AG08396 (cell line): ENCODE measurements at regions not wholly inside any gene's neighbourhood (a gene's known extent, or its start where the extent isn't known, plus 50 kb on each side); places are given as distances from the start of the nearest gene placed in this dataset.
"Not testable (repeated sequence)": the region's sequence is repeated elsewhere in the genome, so short reads cannot be mapped to it uniquely, and the experiment has no call there.

Source experiments
- DNase-seq: peaks from one replicate; pipeline ENCODE4 v3.0.0; 2012; ENCODE audit warnings: low spot score, mixed read lengths

- DNase-seq, result not testable (repeated sequence)
Measured at GRCh38 chr2:179385756-179386155, 121.1 kb upstream of the SESTD1 start.

- DNase-seq, result no peak
Measured at GRCh38 chr2:179383975-179384374, 119.3 kb upstream of the SESTD1 start.

GRCh38 chr2:179377296-179377695 is 112.7 kb upstream of the SESTD1 start:
- no peak for DNase-seq

- no peak for DNase-seq
Measured at GRCh38 chr2:179376881-179377280, 112.2 kb upstream of the SESTD1 start.

- DNase-seq, result no peak
Measured at GRCh38 chr2:179373816-179374215, 109.2 kb upstream of the SESTD1 start.

- DNase-seq, result not testable (repeated sequence)
Measured at GRCh38 chr2:179365561-179365960, 100.9 kb upstream of the SESTD1 start.

GRCh38 chr2:179355881-179356280 is 91.2 kb upstream of the SESTD1 start:
- no peak for DNase-seq

GRCh38 chr2:179354739-179355537 is 90.3 kb upstream of the SESTD1 start:
- DNase-seq, result no peak

GRCh38 chr2:179354296-179354695 is 89.7 kb upstream of the SESTD1 start:
- DNase-seq, result no peak

- no peak for DNase-seq
Measured at GRCh38 chr2:179352181-179352580, 87.5 kb upstream of the SESTD1 start.

- DNase-seq, result no peak
Measured at GRCh38 chr2:179351057-179351456, 86.4 kb upstream of the SESTD1 start.

GRCh38 chr2:179349670-179350303 is 85.2 kb upstream of the SESTD1 start:
- no peak for DNase-seq

- no peak for DNase-seq
Measured at GRCh38 chr2:179348906-179349305, 84.3 kb upstream of the SESTD1 start.

- DNase-seq, result no peak
Measured at GRCh38 chr2:179344970-179345369, 80.3 kb upstream of the SESTD1 start.

GRCh38 chr2:179344280-179344964 is 79.8 kb upstream of the SESTD1 start:
- DNase-seq, result peak; percentile 10

- DNase-seq, result no peak
Measured at GRCh38 chr2:179343945-179344279, 79.3 kb upstream of the SESTD1 start.

GRCh38 chr2:179341152-179341866 is 76.7 kb upstream of the SESTD1 start:
- DNase-seq, result no peak

- DNase-seq, result no peak
Measured at GRCh38 chr2:179340678-179341077, 76.0 kb upstream of the SESTD1 start.

GRCh38 chr2:179338681-179339080 is 74.0 kb upstream of the SESTD1 start:
- peak; percentile 43 for DNase-seq

- peak; percentile 11 for DNase-seq
Measured at GRCh38 chr2:179336782-179337534, 72.3 kb upstream of the SESTD1 start.

GRCh38 chr2:179335732-179336131 is 71.1 kb upstream of the SESTD1 start:
- DNase-seq, result no peak

- peak; percentile 35 for DNase-seq
Measured at GRCh38 chr2:179332903-179333302, 68.3 kb upstream of the SESTD1 start.
